ENCODE measurements at regions not wholly inside any gene's neighbourhood (a gene's known extent, or its start where the extent isn't known, plus 50 kb on each side); places are given as distances from the start of the nearest gene placed in this dataset.

DNA sequence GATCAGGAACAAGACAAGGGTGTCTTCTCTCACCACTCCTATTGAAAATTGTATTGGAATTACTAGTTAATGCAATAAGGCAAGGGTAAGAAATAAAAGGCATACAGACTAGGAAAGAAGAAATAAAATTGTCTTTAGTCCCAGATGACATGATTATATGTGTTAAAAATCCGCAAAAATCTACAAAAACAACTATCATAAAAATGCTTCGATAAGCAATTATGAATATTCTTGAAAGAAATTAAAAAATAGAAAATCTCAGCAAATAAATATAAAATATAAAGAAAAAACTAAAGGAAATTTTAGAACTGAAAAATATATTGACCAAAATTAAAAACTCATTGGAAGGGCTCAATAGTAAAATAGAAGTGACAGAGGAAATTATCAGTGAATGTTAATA, 243.3 kb downstream of the ZNF674 start:
- H3F3A ChIP-seq (ENCODE audit: insufficient read depth, low read length) = no peaks in the 10 kb centered on the region
- no peak overlapping the region for H3K9ac ChIP-seq (ENCODE audit: low read length)
- no peaks in the 10 kb centered on the region for H3K4me1 ChIP-seq (ENCODE audit: insufficient read depth, low read length, severe bottlenecking)
- H2AFZ ChIP-seq (ENCODE audit: low read length) = no peak overlapping the region
- TF ChIP-seq EZH2 (IDR thresholded peaks at IDR 0.05; ENCODE audit: borderline replicate concordance, low read length) = no peak
- TF ChIP-seq, protein P1, sequence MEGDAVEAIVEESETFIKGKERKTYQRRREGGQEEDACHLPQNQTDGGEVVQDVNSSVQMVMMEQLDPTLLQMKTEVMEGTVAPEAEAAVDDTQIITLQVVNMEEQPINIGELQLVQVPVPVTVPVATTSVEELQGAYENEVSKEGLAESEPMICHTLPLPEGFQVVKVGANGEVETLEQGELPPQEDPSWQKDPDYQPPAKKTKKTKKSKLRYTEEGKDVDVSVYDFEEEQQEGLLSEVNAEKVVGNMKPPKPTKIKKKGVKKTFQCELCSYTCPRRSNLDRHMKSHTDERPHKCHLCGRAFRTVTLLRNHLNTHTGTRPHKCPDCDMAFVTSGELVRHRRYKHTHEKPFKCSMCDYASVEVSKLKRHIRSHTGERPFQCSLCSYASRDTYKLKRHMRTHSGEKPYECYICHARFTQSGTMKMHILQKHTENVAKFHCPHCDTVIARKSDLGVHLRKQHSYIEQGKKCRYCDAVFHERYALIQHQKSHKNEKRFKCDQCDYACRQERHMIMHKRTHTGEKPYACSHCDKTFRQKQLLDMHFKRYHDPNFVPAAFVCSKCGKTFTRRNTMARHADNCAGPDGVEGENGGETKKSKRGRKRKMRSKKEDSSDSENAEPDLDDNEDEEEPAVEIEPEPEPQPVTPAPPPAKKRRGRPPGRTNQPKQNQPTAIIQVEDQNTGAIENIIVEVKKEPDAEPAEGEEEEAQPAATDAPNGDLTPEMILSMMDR (IDR thresholded peaks at IDR 0.05; ENCODE audit: low read length) = no peak
- H4K20me1 ChIP-seq (ENCODE audit: insufficient read depth, low read length) = no peaks in the 10 kb centered on the region
- H3K79me2 ChIP-seq (ENCODE audit: insufficient read depth, low read length) = no peaks in the 10 kb centered on the region
- H3K27me3 ChIP-seq (ENCODE audit: insufficient read depth, low read length) = no peaks in the 10 kb centered on the region
- no peak overlapping the region for H3K27ac ChIP-seq (ENCODE audit: low read depth, low read length, poor library complexity, severe bottlenecking)
- no peaks in the 10 kb centered on the region for H3K9me2 ChIP-seq (ENCODE audit: low read depth, low read length)
- no peaks in the 10 kb centered on the region for H3K9me3 ChIP-seq (ENCODE audit: low read length)
- H3K4me2 ChIP-seq (ENCODE audit: low read length) = no peak overlapping the region
- no peak overlapping the region for H3K4me3 ChIP-seq (ENCODE audit: low read depth, low read length, poor library complexity, severe bottlenecking)
- no peaks in the 10 kb centered on the region for H3K36me3 ChIP-seq (ENCODE audit: insufficient read depth, low read length)

DNA sequence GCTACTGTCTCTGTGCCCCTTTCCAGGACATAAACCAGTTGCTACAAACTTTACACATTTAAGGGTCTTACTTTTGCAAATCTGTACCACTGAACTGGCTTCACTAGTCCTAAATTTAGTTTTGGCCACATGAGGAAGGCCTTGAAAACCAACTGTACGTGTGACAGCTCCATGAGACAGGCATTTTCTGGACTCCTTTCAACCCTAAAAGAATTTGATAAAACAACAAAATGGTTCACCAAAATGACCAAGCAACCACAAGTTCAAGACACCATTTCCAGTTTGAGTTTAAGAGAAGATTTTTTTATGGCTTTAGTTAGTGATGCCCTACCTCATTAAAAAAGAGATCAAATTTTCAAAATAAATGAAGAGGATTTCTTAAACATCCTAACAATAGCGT, 246.4 kb downstream of the ZNF674 start:
- Histone ChIP-seq H3K79me2 (ENCODE audit: insufficient read depth, low read length) (no peaks in the 10 kb centered on the region), H3K27me3 (ENCODE audit: insufficient read depth, low read length) (no peaks in the 10 kb centered on the region), H3K4me1 (ENCODE audit: insufficient read depth, low read length, severe bottlenecking) (no peaks in the 10 kb centered on the region), H3K9me2 (ENCODE audit: low read depth, low read length) (no peaks in the 10 kb centered on the region), H3K4me3 (ENCODE audit: low read depth, low read length, poor library complexity, severe bottlenecking) (no peak overlapping the region), H3K27ac (ENCODE audit: low read depth, low read length, poor library complexity, severe bottlenecking) (no peak overlapping the region), H3K9ac (ENCODE audit: low read length) (no peak overlapping the region), H3K4me2 (ENCODE audit: low read length) (no peak overlapping the region), H3F3A (ENCODE audit: insufficient read depth, low read length) (no peaks in the 10 kb centered on the region), H2AFZ (ENCODE audit: low read length) (no peak overlapping the region), H4K20me1 (ENCODE audit: insufficient read depth, low read length) (no peaks in the 10 kb centered on the region), H3K36me3 (ENCODE audit: insufficient read depth, low read length) (no peaks in the 10 kb centered on the region), H3K9me3 (ENCODE audit: low read length) (no peaks in the 10 kb centered on the region)
- TF ChIP-seq EZH2 (IDR thresholded peaks at IDR 0.05; ENCODE audit: borderline replicate concordance, low read length) = no peak
- TF ChIP-seq, protein P1 (IDR thresholded peaks at IDR 0.05; ENCODE audit: low read length) = no peak

DNA sequence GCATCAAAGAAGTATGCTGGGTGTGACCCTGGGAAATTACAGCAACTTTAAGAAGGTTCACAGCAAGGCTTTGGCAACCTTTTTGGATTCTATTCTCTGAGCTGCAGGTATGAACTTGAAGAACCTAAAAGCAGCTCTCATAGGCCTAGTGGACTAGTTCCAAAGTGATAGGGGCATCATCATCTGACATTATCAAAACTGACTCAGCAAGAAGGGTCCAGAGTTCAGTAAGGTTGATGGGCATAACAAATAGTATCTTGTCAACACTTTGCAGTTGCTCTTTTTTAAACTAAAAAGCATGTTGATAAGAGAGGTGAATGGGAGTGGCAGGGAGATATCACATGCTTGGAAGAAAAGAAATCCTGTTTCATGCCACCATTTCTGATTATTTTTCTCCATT, 249.3 kb downstream of the ZNF674 start:
- no peaks in the 10 kb centered on the region for H4K20me1 ChIP-seq (ENCODE audit: insufficient read depth, low read length)

More for the DNA sequence above, 249.3 kb downstream of the ZNF674 start:
- Histone ChIP-seq H3F3A (ENCODE audit: insufficient read depth, low read length) (no peaks in the 10 kb centered on the region), H3K27ac (ENCODE audit: low read depth, low read length, poor library complexity, severe bottlenecking) (no peak overlapping the region), H2AFZ (ENCODE audit: low read length) (no peak overlapping the region), H3K4me2 (ENCODE audit: low read length) (no peak overlapping the region), H3K79me2 (ENCODE audit: insufficient read depth, low read length) (no peaks in the 10 kb centered on the region), H3K9ac (ENCODE audit: low read length) (no peak overlapping the region), H3K4me3 (ENCODE audit: low read depth, low read length, poor library complexity, severe bottlenecking) (no peak overlapping the region), H3K4me1 (ENCODE audit: insufficient read depth, low read length, severe bottlenecking) (no peaks in the 10 kb centered on the region), H3K27me3 (ENCODE audit: insufficient read depth, low read length) (no peaks in the 10 kb centered on the region), H3K36me3 (ENCODE audit: insufficient read depth, low read length) (no peaks in the 10 kb centered on the region), H3K9me2 (ENCODE audit: low read depth, low read length) (no peaks in the 10 kb centered on the region), H3K9me3 (ENCODE audit: low read length) (no peaks in the 10 kb centered on the region)
- TF ChIP-seq, protein P1 (IDR thresholded peaks at IDR 0.05; ENCODE audit: low read length) = no peak
- TF ChIP-seq EZH2 (IDR thresholded peaks at IDR 0.05; ENCODE audit: borderline replicate concordance, low read length) = no peak

Measured in OCI-LY1 (cell line).